ENCODE measurements at regions not wholly inside any gene's neighbourhood (a gene's known extent, or its start where the extent isn't known, plus 50 kb on each side); places are given as distances from the start of the nearest gene placed in this dataset.

- Mint-ChIP-seq H3K27me3 (ENCODE audit: insufficient read depth) (peaks cover 4% of the 10 kb centered on the region), H3K9me3 (no peaks in the 10 kb centered on the region), H3K4me1 (peaks cover 12% of the 10 kb centered on the region), H3K4me3 (no peak overlapping the region), H3K27ac (no peak overlapping the region), H3K36me3 (ENCODE audit: low read depth) (no peaks in the 10 kb centered on the region)
- Histone ChIP-seq H3K9me3 (ENCODE audit: control insufficient read depth, low read length) (no peaks in the 10 kb centered on the region), H3K36me3 (ENCODE audit: control insufficient read depth, insufficient read depth, low read length) (no peaks in the 10 kb centered on the region), H3K27me3 (ENCODE audit: control insufficient read depth, insufficient read depth, low read length, poor library complexity, severe bottlenecking) (no peaks in the 10 kb centered on the region), H3K4me3 (ENCODE audit: low read length) (no peak overlapping the region), H3K27ac (ENCODE audit: low read depth, low read length) (no peak overlapping the region), H3K9ac (ENCODE audit: extremely low read depth, low read length, poor library complexity, severe bottlenecking) (no peak overlapping the region), H3K4me1 (ENCODE audit: control insufficient read depth, insufficient read depth, low read length) (no peaks in the 10 kb centered on the region)
- WGBS, 2 experiments (ENCODE audit: insufficient coverage in 1 of 2, insufficient read length in 1 of 2): 94 to 100% methylated on average over 2 to 3 of the region's 3 CpGs
- no peak for DNase-seq
- TF ChIP-seq, protein P1, sequence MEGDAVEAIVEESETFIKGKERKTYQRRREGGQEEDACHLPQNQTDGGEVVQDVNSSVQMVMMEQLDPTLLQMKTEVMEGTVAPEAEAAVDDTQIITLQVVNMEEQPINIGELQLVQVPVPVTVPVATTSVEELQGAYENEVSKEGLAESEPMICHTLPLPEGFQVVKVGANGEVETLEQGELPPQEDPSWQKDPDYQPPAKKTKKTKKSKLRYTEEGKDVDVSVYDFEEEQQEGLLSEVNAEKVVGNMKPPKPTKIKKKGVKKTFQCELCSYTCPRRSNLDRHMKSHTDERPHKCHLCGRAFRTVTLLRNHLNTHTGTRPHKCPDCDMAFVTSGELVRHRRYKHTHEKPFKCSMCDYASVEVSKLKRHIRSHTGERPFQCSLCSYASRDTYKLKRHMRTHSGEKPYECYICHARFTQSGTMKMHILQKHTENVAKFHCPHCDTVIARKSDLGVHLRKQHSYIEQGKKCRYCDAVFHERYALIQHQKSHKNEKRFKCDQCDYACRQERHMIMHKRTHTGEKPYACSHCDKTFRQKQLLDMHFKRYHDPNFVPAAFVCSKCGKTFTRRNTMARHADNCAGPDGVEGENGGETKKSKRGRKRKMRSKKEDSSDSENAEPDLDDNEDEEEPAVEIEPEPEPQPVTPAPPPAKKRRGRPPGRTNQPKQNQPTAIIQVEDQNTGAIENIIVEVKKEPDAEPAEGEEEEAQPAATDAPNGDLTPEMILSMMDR (conservative IDR thresholded peaks at IDR 0.05): no peak
These were observed 60.1 kb upstream of the ACSS3 start for GRCh38 chr12:81017792-81018191.

- Mint-ChIP-seq H3K4me3 (no peak overlapping the region), H3K27me3 (ENCODE audit: insufficient read depth) (peaks cover 4% of the 10 kb centered on the region), H3K36me3 (ENCODE audit: low read depth) (no peaks in the 10 kb centered on the region), H3K27ac (no peak overlapping the region), H3K4me1 (peaks cover 12% of the 10 kb centered on the region), H3K9me3 (no peaks in the 10 kb centered on the region)
- H3K27me3 ChIP-seq (ENCODE audit: control insufficient read depth, insufficient read depth, low read length, poor library complexity, severe bottlenecking): no peaks in the 10 kb centered on the region
- TF ChIP-seq, protein P1 (conservative IDR thresholded peaks at IDR 0.05): no peak
- DNase-seq: peak; percentile 48
- no peaks in the 10 kb centered on the region for H3K4me1 ChIP-seq (ENCODE audit: control insufficient read depth, insufficient read depth, low read length)
- H3K9me3 ChIP-seq (ENCODE audit: control insufficient read depth, low read length): no peaks in the 10 kb centered on the region
- WGBS, 2 experiments (ENCODE audit: insufficient coverage in 1 of 2, insufficient read length in 1 of 2): 79 to 80% methylated on average over 3 to 6 of the region's 6 CpGs
- no peak overlapping the region for H3K9ac ChIP-seq (ENCODE audit: extremely low read depth, low read length, poor library complexity, severe bottlenecking)
- H3K4me3 ChIP-seq (ENCODE audit: low read length): no peak overlapping the region
- no peak overlapping the region for H3K27ac ChIP-seq (ENCODE audit: low read depth, low read length)
- H3K36me3 ChIP-seq (ENCODE audit: control insufficient read depth, insufficient read depth, low read length): no peaks in the 10 kb centered on the region
These were observed 62.4 kb upstream of the ACSS3 start for GRCh38 chr12:81015510-81015909.

GRCh38 chr12:81010641-81011040, 67.2 kb upstream of the ACSS3 start:
- no peak for DNase-seq
- Mint-ChIP-seq H3K4me1 (no peaks in the 10 kb centered on the region), H3K27ac (no peak overlapping the region), H3K36me3 (ENCODE audit: low read depth) (no peaks in the 10 kb centered on the region), H3K9me3 (no peaks in the 10 kb centered on the region), H3K27me3 (ENCODE audit: insufficient read depth) (no peaks in the 10 kb centered on the region), H3K4me3 (no peak overlapping the region)
- no peak overlapping the region for H3K27ac ChIP-seq (ENCODE audit: low read depth, low read length)
- no peak overlapping the region for H3K9ac ChIP-seq (ENCODE audit: extremely low read depth, low read length, poor library complexity, severe bottlenecking)
- H3K4me3 ChIP-seq (ENCODE audit: low read length): no peak overlapping the region
- H3K9me3 ChIP-seq (ENCODE audit: control insufficient read depth, low read length): no peaks in the 10 kb centered on the region
- 86 to 100% methylated on average over 1 of the region's 1 CpG for WGBS, 2 experiments (ENCODE audit: insufficient coverage in 1 of 2, insufficient read length in 1 of 2)
- no peaks in the 10 kb centered on the region for H3K4me1 ChIP-seq (ENCODE audit: control insufficient read depth, insufficient read depth, low read length)
- TF ChIP-seq, protein P1 (conservative IDR thresholded peaks at IDR 0.05): no peak
- H3K27me3 ChIP-seq (ENCODE audit: control insufficient read depth, insufficient read depth, low read length, poor library complexity, severe bottlenecking): no peaks in the 10 kb centered on the region
- no peaks in the 10 kb centered on the region for H3K36me3 ChIP-seq (ENCODE audit: control insufficient read depth, insufficient read depth, low read length)

All from endodermal cell (in vitro differentiated cells).